ENCODE measurements at regions not wholly inside any gene's neighbourhood (a gene's known extent, or its start where the extent isn't known, plus 50 kb on each side); places are given as distances from the start of the nearest gene placed in this dataset.

DNA sequence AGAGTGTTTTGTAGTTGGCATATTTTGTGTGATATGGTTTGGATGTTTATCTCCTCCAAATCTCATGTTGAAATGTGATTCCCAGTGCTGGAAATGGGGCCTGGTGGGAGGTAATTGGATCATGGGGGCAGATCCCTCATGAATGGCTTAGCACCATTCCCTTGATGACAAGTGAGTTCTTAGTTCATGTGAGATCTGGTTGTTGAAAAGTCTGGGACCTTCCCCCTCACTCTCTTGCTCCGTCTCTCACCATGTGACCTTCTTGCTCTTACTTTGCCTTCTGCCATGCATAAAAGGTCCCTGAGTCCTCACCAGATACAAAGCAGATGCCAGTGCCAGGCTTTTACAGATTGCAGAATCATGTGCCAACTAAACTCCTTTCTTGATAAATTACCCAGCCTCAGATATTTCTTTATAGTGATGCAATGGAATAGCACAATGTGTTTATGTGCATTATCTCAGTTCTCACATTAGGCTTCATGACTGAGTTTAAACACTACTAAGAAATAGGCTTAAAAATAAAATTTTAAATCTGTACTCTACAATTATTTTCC is 1348.8 kb downstream of the STIM2 start:
- H3K27me3 Mint-ChIP-seq, result no peaks in the 10 kb centered on the region
- no peak overlapping the region for H3K4me3 ChIP-seq (ENCODE audit: low read length)
- H3K9me3 Mint-ChIP-seq, result peaks cover 5% of the 10 kb centered on the region
- POLR2A ChIA-PET, result no interaction called here
- no peaks in the 10 kb centered on the region for H3K27me3 ChIP-seq (ENCODE audit: control insufficient read depth in 1 of 2, insufficient read depth in 2 of 2, low read length in 2 of 2)
- intact Hi-C loops (cut with DNase I, micrococcal nuclease), result no loop called here
- H3K9me3 ChIP-seq (ENCODE audit: control insufficient read depth in 1 of 2, insufficient read depth in 1 of 2, low read length in 2 of 2), result peaks cover 0 to 10% of the 10 kb centered on the region in 2 experiments
- ATAC-seq (ENCODE audit: poor library complexity) (no peak), DNase-seq (no peak)
- TF ChIP-seq, protein P1, sequence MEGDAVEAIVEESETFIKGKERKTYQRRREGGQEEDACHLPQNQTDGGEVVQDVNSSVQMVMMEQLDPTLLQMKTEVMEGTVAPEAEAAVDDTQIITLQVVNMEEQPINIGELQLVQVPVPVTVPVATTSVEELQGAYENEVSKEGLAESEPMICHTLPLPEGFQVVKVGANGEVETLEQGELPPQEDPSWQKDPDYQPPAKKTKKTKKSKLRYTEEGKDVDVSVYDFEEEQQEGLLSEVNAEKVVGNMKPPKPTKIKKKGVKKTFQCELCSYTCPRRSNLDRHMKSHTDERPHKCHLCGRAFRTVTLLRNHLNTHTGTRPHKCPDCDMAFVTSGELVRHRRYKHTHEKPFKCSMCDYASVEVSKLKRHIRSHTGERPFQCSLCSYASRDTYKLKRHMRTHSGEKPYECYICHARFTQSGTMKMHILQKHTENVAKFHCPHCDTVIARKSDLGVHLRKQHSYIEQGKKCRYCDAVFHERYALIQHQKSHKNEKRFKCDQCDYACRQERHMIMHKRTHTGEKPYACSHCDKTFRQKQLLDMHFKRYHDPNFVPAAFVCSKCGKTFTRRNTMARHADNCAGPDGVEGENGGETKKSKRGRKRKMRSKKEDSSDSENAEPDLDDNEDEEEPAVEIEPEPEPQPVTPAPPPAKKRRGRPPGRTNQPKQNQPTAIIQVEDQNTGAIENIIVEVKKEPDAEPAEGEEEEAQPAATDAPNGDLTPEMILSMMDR (IDR thresholded peaks at IDR 0.05), result no peak
- no peaks in the 10 kb centered on the region for H3K36me3 Mint-ChIP-seq (ENCODE audit: low read depth)
- no peaks in the 10 kb centered on the region for H3K4me1 Mint-ChIP-seq (ENCODE audit: low read depth)
- no peaks in the 10 kb centered on the region for H3K36me3 ChIP-seq (ENCODE audit: insufficient read depth, low read length)
- H3K27ac ChIP-seq (ENCODE audit: low read depth in 1 of 2, low read length in 2 of 2), result no peak overlapping the region
- no peak overlapping the region for H3K4me3 Mint-ChIP-seq
- CTCF ChIA-PET, result no interaction called here
- H3K27ac Mint-ChIP-seq, result no peak overlapping the region
- H3K4me1 ChIP-seq (ENCODE audit: insufficient read depth, low read length), result no peaks in the 10 kb centered on the region

DNA sequence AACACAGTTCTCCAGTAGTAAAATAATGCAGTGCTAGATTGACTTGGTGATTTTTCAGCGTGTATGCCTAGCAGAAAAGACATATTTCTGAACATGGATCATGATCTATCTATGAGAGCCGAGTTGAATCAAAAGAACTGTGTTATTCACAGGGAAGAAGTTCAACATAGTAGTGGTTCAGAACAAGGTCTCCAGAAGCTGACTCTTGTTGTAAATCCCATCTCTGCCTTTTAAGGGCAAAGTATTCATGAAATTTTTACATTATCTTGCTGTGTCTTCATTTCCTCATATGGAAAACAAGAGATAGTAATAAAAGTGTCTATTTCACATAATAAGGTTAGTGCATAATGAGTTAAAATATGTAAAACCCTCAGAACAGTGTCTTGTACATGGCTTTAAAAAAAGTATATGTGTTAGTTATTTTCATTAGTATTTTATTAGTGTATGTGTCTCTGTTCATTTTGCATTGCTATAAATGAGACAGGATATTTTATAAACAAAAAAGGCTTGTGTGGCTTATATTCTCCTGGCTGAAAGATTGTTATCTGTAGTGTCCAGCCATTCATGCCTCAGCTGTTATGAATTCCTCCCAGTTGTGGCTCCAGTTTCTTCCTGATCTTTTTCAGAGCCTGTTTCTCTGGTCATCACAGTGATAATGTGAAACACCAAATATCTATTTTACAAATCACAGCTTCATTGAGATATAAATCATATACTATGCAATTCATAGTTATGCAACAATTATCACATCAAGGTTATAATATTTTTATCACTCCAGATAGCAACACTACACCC is 1351.2 kb downstream of the STIM2 start:
- H3K4me3 Mint-ChIP-seq, result no peak overlapping the region
- H3K9me3 Mint-ChIP-seq, result no peaks in the 10 kb centered on the region
- Histone ChIP-seq H3K4me3 (ENCODE audit: low read length) (no peak overlapping the region), H3K9me3 (ENCODE audit: control insufficient read depth in 1 of 2, insufficient read depth in 1 of 2, low read length in 2 of 2) (peaks cover 0 to 7% of the 10 kb centered on the region in 2 experiments), H3K4me1 (ENCODE audit: insufficient read depth, low read length) (no peaks in the 10 kb centered on the region), H3K27me3 (ENCODE audit: control insufficient read depth in 1 of 2, insufficient read depth in 2 of 2, low read length in 2 of 2) (no peaks in the 10 kb centered on the region), H3K36me3 (ENCODE audit: insufficient read depth, low read length) (no peaks in the 10 kb centered on the region), H3K27ac (ENCODE audit: low read depth in 1 of 2, low read length in 2 of 2) (no peak overlapping the region)
- DNase-seq (no peak), ATAC-seq (ENCODE audit: poor library complexity) (no peak)
- intact Hi-C loops (cut with DNase I, micrococcal nuclease), result no loop called here
- no peaks in the 10 kb centered on the region for H3K27me3 Mint-ChIP-seq
- H3K4me1 Mint-ChIP-seq (ENCODE audit: low read depth), result no peaks in the 10 kb centered on the region
- CTCF ChIA-PET, result interaction anchor here (0.6 kb wide), 1 partner anchor 11 kb away, joined by 3 read pairs; no protein-coding TSS in a partner anchor
- TF ChIP-seq, protein P1 (IDR thresholded peaks at IDR 0.05), result no peak
- H3K27ac Mint-ChIP-seq, result no peak overlapping the region
- H3K36me3 Mint-ChIP-seq (ENCODE audit: low read depth), result no peaks in the 10 kb centered on the region
- POLR2A ChIA-PET, result no interaction called here

DNA sequence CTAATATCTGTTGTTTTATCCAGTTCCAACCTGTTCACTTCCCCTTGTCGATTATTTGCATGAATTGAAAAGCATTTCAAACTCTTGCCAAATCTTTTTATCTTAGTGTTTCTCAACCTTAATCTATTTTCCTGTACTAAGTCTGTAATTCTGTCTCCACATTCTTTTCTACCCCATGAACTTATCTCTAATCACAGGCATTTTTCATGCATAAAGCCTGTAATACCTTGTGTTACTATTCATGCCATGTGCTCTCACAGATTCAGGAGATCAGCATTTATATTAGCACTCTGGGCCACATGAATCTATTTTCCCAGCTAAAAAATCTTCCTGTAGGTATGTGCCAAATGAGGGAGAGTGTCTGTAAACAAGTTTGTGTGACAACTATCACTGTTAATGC is 1360.9 kb downstream of the STIM2 start:
- H3K4me1 Mint-ChIP-seq (ENCODE audit: low read depth), result no peaks in the 10 kb centered on the region
- H3K4me1 ChIP-seq (ENCODE audit: insufficient read depth, low read length), result no peaks in the 10 kb centered on the region
- no peak overlapping the region for H3K27ac ChIP-seq (ENCODE audit: low read depth in 1 of 2, low read length in 2 of 2)
- no peaks in the 10 kb centered on the region for H3K27me3 Mint-ChIP-seq
- H3K9me3 ChIP-seq (ENCODE audit: control insufficient read depth in 1 of 2, insufficient read depth in 1 of 2, low read length in 2 of 2), result peaks cover 0 to 9% of the 10 kb centered on the region in 2 experiments
- POLR2A ChIA-PET, result no interaction called here
- no peak overlapping the region for H3K27ac Mint-ChIP-seq
- no peak overlapping the region for H3K4me3 ChIP-seq (ENCODE audit: low read length)
- H3K36me3 Mint-ChIP-seq (ENCODE audit: low read depth), result no peaks in the 10 kb centered on the region
- DNase-seq, result no peak
- no peak overlapping the region for H3K4me3 Mint-ChIP-seq
- TF ChIP-seq, protein P1 (IDR thresholded peaks at IDR 0.05), result no peak
- peaks cover 4% of the 10 kb centered on the region for H3K9me3 Mint-ChIP-seq
- ATAC-seq (ENCODE audit: poor library complexity), result no peak
- H3K27me3 ChIP-seq (ENCODE audit: control insufficient read depth in 1 of 2, insufficient read depth in 2 of 2, low read length in 2 of 2), result no peaks in the 10 kb centered on the region
- CTCF ChIA-PET, result no interaction called here
- intact Hi-C loops (cut with DNase I, micrococcal nuclease), result no loop called here
- no peaks in the 10 kb centered on the region for H3K36me3 ChIP-seq (ENCODE audit: insufficient read depth, low read length)

All from CD4-positive, alpha-beta T cell (primary cell).